ENCODE measurements at regions not wholly inside any gene's neighbourhood (a gene's known extent, or its start where the extent isn't known, plus 50 kb on each side); places are given as distances from the start of the nearest gene placed in this dataset.
"Not testable (repeated sequence)": the region's sequence is repeated elsewhere in the genome, so short reads cannot be mapped to it uniquely, and the experiment has no call there.

GRCh38 chr6:113786168-113786567 lies 71.0 kb upstream of the MARCKS start:
- TF ChIP-seq CTCF (IDR thresholded peaks at IDR 0.05; ENCODE audit: insufficient read depth, low read depth, low read length) = no peak
- TF ChIP-seq EZH2 (IDR thresholded peaks at IDR 0.05; ENCODE audit: insufficient read depth, low read length) = no peak
- no peak for FAIRE-seq

GRCh38 chr6:113788586-113788985 lies 68.6 kb upstream of the MARCKS start:
- no peaks in the 10 kb centered on the region for H4K20me1 ChIP-seq (ENCODE audit: insufficient read depth, low read length)
- H3K4me3 ChIP-seq (ENCODE audit: insufficient read depth, low read depth, low read length) = no peak overlapping the region
- H3K4me3 Mint-ChIP-seq (ENCODE audit: unreplicated experiment) = no peak overlapping the region
- no peaks in the 10 kb centered on the region for H3K4me1 Mint-ChIP-seq (ENCODE audit: low read depth, unreplicated experiment)
- H3K27ac ChIP-seq (ENCODE audit: low read depth, low read length) = no peak overlapping the region
- no peak overlapping the region for H3K27ac Mint-ChIP-seq (ENCODE audit: unreplicated experiment)
- H3K9ac ChIP-seq (ENCODE audit: low read length) = no peak overlapping the region
- no peak overlapping the region for H3K4me2 ChIP-seq (ENCODE audit: low read length)
- no peaks in the 10 kb centered on the region for H3K9me3 ChIP-seq (ENCODE audit: insufficient read depth, low read depth, low read length)
- no peaks in the 10 kb centered on the region for H3K27me3 Mint-ChIP-seq (ENCODE audit: low read depth, unreplicated experiment)
- DNase-seq (ENCODE audit: low read depth) (no peak), FAIRE-seq (no peak)
- H3K79me2 ChIP-seq (ENCODE audit: insufficient read depth, low read length) = no peaks in the 10 kb centered on the region
- H3K9me3 Mint-ChIP-seq (ENCODE audit: unreplicated experiment) = no peaks in the 10 kb centered on the region
- no peaks in the 10 kb centered on the region for H3K4me1 ChIP-seq (ENCODE audit: insufficient read depth, low read length)
- H2AFZ ChIP-seq (ENCODE audit: low read depth, low read length) = no peak overlapping the region
- no peaks in the 10 kb centered on the region for H3K36me3 Mint-ChIP-seq (ENCODE audit: low read depth, unreplicated experiment)
- TF ChIP-seq CTCF (IDR thresholded peaks at IDR 0.05; ENCODE audit: insufficient read depth, low read depth, low read length) = no peak
- no peak for TF ChIP-seq EZH2 (IDR thresholded peaks at IDR 0.05; ENCODE audit: insufficient read depth, low read length)
- H3K36me3 ChIP-seq (ENCODE audit: insufficient read depth, low read length) = no peaks in the 10 kb centered on the region
- no peaks in the 10 kb centered on the region for H3K27me3 ChIP-seq (ENCODE audit: insufficient read depth, low read length)

More at GRCh38 chr6:113786168-113786567, 71.0 kb upstream of the MARCKS start:
- Histone ChIP-seq H4K20me1 (ENCODE audit: insufficient read depth, low read length) (no peaks in the 10 kb centered on the region), H3K4me3 (ENCODE audit: insufficient read depth, low read depth, low read length) (no peak overlapping the region), H3K9me3 (ENCODE audit: insufficient read depth, low read depth, low read length) (no peaks in the 10 kb centered on the region), H3K4me1 (ENCODE audit: insufficient read depth, low read length) (no peaks in the 10 kb centered on the region), H3K9ac (ENCODE audit: low read length) (no peak overlapping the region), H3K4me2 (ENCODE audit: low read length) (no peak overlapping the region), H3K27me3 (ENCODE audit: insufficient read depth, low read length) (no peaks in the 10 kb centered on the region), H3K36me3 (ENCODE audit: insufficient read depth, low read length) (no peaks in the 10 kb centered on the region), H3K79me2 (ENCODE audit: insufficient read depth, low read length) (no peaks in the 10 kb centered on the region), H2AFZ (ENCODE audit: low read depth, low read length) (no peak overlapping the region), H3K27ac (ENCODE audit: low read depth, low read length) (no peak overlapping the region)
- Mint-ChIP-seq H3K9me3 (ENCODE audit: unreplicated experiment) (no peaks in the 10 kb centered on the region), H3K4me3 (ENCODE audit: unreplicated experiment) (no peak overlapping the region), H3K36me3 (ENCODE audit: low read depth, unreplicated experiment) (no peaks in the 10 kb centered on the region), H3K27ac (ENCODE audit: unreplicated experiment) (no peak overlapping the region), H3K27me3 (ENCODE audit: low read depth, unreplicated experiment) (no peaks in the 10 kb centered on the region), H3K4me1 (ENCODE audit: low read depth, unreplicated experiment) (no peaks in the 10 kb centered on the region)
- no peak for DNase-seq (ENCODE audit: low read depth)

- H3K9me3 ChIP-seq (ENCODE audit: insufficient read depth, low read depth, low read length); H3K79me2 ChIP-seq (ENCODE audit: insufficient read depth, low read length); H3K27ac ChIP-seq (ENCODE audit: low read depth, low read length); H3K27me3 Mint-ChIP-seq (ENCODE audit: low read depth, unreplicated experiment); H4K20me1 ChIP-seq (ENCODE audit: insufficient read depth, low read length); H3K4me2 ChIP-seq (ENCODE audit: low read length); H3K36me3 ChIP-seq (ENCODE audit: insufficient read depth, low read length); H3K27me3 ChIP-seq (ENCODE audit: insufficient read depth, low read length); H3K4me3 Mint-ChIP-seq (ENCODE audit: unreplicated experiment); H3K36me3 Mint-ChIP-seq (ENCODE audit: low read depth, unreplicated experiment); H3K4me3 ChIP-seq (ENCODE audit: insufficient read depth, low read depth, low read length); H2AFZ ChIP-seq (ENCODE audit: low read depth, low read length); H3K9me3 Mint-ChIP-seq (ENCODE audit: unreplicated experiment); H3K9ac ChIP-seq (ENCODE audit: low read length); H3K4me1 Mint-ChIP-seq (ENCODE audit: low read depth, unreplicated experiment); DNase-seq (ENCODE audit: low read depth); FAIRE-seq; H3K4me1 ChIP-seq (ENCODE audit: insufficient read depth, low read length); H3K27ac Mint-ChIP-seq (ENCODE audit: unreplicated experiment): not testable (repeated sequence)
Observed at GRCh38 chr6:113791225-113791624, 65.9 kb upstream of the MARCKS start.

- FAIRE-seq; H3K27ac Mint-ChIP-seq (ENCODE audit: unreplicated experiment); H3K4me1 Mint-ChIP-seq (ENCODE audit: low read depth, unreplicated experiment); H3K4me2 ChIP-seq (ENCODE audit: low read length); H3K9me3 ChIP-seq (ENCODE audit: insufficient read depth, low read depth, low read length); H3K27me3 ChIP-seq (ENCODE audit: insufficient read depth, low read length); H3K79me2 ChIP-seq (ENCODE audit: insufficient read depth, low read length); H3K36me3 Mint-ChIP-seq (ENCODE audit: low read depth, unreplicated experiment); H3K9me3 Mint-ChIP-seq (ENCODE audit: unreplicated experiment); H3K4me3 ChIP-seq (ENCODE audit: insufficient read depth, low read depth, low read length); H3K36me3 ChIP-seq (ENCODE audit: insufficient read depth, low read length); H3K27ac ChIP-seq (ENCODE audit: low read depth, low read length); H3K9ac ChIP-seq (ENCODE audit: low read length); H2AFZ ChIP-seq (ENCODE audit: low read depth, low read length); H3K27me3 Mint-ChIP-seq (ENCODE audit: low read depth, unreplicated experiment); H3K4me3 Mint-ChIP-seq (ENCODE audit: unreplicated experiment); H3K4me1 ChIP-seq (ENCODE audit: insufficient read depth, low read length); H4K20me1 ChIP-seq (ENCODE audit: insufficient read depth, low read length); DNase-seq (ENCODE audit: low read depth): not testable (repeated sequence)
Observed at GRCh38 chr6:113795371-113795770, 61.8 kb upstream of the MARCKS start.
